Ectodermal cell (in vitro differentiated cells): ENCODE measurements at regions not wholly inside any gene's neighbourhood (a gene's known extent, or its start where the extent isn't known, plus 50 kb on each side); places are given as distances from the start of the nearest gene placed in this dataset.
"Not testable (repeated sequence)": the region's sequence is repeated elsewhere in the genome, so short reads cannot be mapped to it uniquely, and the experiment has no call there.

Experiments
- H3K27ac ChIP-seq: 2 replicates; pipeline ENCODE4 v1.7.0; 2013; ENCODE audit warnings: mild to moderate bottlenecking, low read depth, low read length; ENCODE audit not compliant: insufficient read depth, poor library complexity, severe bottlenecking
- H3K27me3 ChIP-seq: 2 replicates; pipeline ENCODE4 v1.7.0; 2013; ENCODE audit warnings: mild to moderate bottlenecking, low read length; ENCODE audit not compliant: insufficient read depth, control insufficient read depth, poor library complexity, severe bottlenecking
- H3K36me3 ChIP-seq: one replicate; pipeline ENCODE4 v1.7.0; 2013; ENCODE audit warnings: low read length; ENCODE audit not compliant: control insufficient read depth, insufficient read depth
- H3K4me1 ChIP-seq: one replicate; pipeline ENCODE4 v1.7.0; 2013; ENCODE audit warnings: low read length; ENCODE audit not compliant: control insufficient read depth, insufficient read depth
- H3K4me3 ChIP-seq: 2 replicates; pipeline ENCODE4 v1.7.0; 2013; ENCODE audit warnings: low read depth, low read length, control low read depth; ENCODE audit not compliant: insufficient read depth
- H3K9me3 ChIP-seq: 2 replicates; pipeline ENCODE4 v1.7.0; 2013; ENCODE audit warnings: mild to moderate bottlenecking, low read length, moderate library complexity; ENCODE audit not compliant: control insufficient read depth
- WGBS, 2 experiments: methylation state at CpG; one replicate each; pipeline ENCODE4 v1.1.7; 2013; ENCODE audit warnings: missing lambda C conversion rate in 2 of 2; 5-methylcytosine and 5-hydroxymethylcytosine counted together

- not testable (repeated sequence) for H3K9me3 ChIP-seq, H3K4me3 ChIP-seq
- WGBS, 2 experiments: 78 to 83% methylated on average over 4 to 5 of the region's 5 CpGs
Observed at GRCh38 chr12:25341877-25342276, 91.1 kb upstream of the KRAS start.

GRCh38 chr12:25337916-25338315, 87.2 kb upstream of the KRAS start:
- Histone ChIP-seq H3K4me1 (no peaks in the 10 kb centered on the region), H3K4me3 (no peak overlapping the region), H3K27me3 (no peaks in the 10 kb centered on the region), H3K27ac (no peak overlapping the region), H3K9me3 (no peaks in the 10 kb centered on the region), H3K36me3 (no peaks in the 10 kb centered on the region)
- 95 to 100% methylated on average over 3 of the region's 3 CpGs for WGBS, 2 experiments

More at GRCh38 chr12:25341877-25342276, 91.1 kb upstream of the KRAS start:
- H3K36me3 ChIP-seq, H3K4me1 ChIP-seq, H3K27ac ChIP-seq, H3K27me3 ChIP-seq: not testable (repeated sequence)

GRCh38 chr12:25332143-25332542, 81.4 kb upstream of the KRAS start:
- H3K4me3 ChIP-seq: no peak overlapping the region
- H3K4me1 ChIP-seq: no peaks in the 10 kb centered on the region
- H3K27ac ChIP-seq: no peak overlapping the region
- no peaks in the 10 kb centered on the region for H3K36me3 ChIP-seq
- H3K27me3 ChIP-seq: no peaks in the 10 kb centered on the region
- no peaks in the 10 kb centered on the region for H3K9me3 ChIP-seq
- 85 to 93% methylated on average over 2 to 3 of the region's 3 CpGs for WGBS, 2 experiments

GRCh38 chr12:25328072-25328712, 77.5 kb upstream of the KRAS start:
- Histone ChIP-seq H3K27ac (no peak overlapping the region), H3K4me1 (no peaks in the 10 kb centered on the region), H3K27me3 (no peaks in the 10 kb centered on the region), H3K9me3 (no peaks in the 10 kb centered on the region), H3K4me3 (no peak overlapping the region), H3K36me3 (no peaks in the 10 kb centered on the region)
- WGBS, 2 experiments: 76 to 80% methylated on average over 5 of the region's 5 CpGs

GRCh38 chr12:25327321-25327720, 76.6 kb upstream of the KRAS start:
- no peaks in the 10 kb centered on the region for H3K9me3 ChIP-seq
- 73 to 86% methylated on average over 3 to 4 of the region's 4 CpGs for WGBS, 2 experiments
- no peak overlapping the region for H3K27ac ChIP-seq
- H3K4me3 ChIP-seq: no peak overlapping the region
- H3K36me3 ChIP-seq: no peaks in the 10 kb centered on the region
- no peaks in the 10 kb centered on the region for H3K4me1 ChIP-seq
- H3K27me3 ChIP-seq: no peaks in the 10 kb centered on the region

GRCh38 chr12:25326326-25326725, 75.6 kb upstream of the KRAS start:
- H3K27ac ChIP-seq: no peak overlapping the region
- WGBS, 2 experiments: 91 to 100% methylated on average over 1 to 2 of the region's 2 CpGs
- H3K4me1 ChIP-seq: no peaks in the 10 kb centered on the region
- H3K36me3 ChIP-seq: no peaks in the 10 kb centered on the region
- H3K4me3 ChIP-seq: no peak overlapping the region
- H3K27me3 ChIP-seq: no peaks in the 10 kb centered on the region
- H3K9me3 ChIP-seq: no peaks in the 10 kb centered on the region

- no peak overlapping the region for H3K27ac ChIP-seq
- no peaks in the 10 kb centered on the region for H3K4me1 ChIP-seq
- H3K27me3 ChIP-seq: no peaks in the 10 kb centered on the region
- H3K9me3 ChIP-seq: no peaks in the 10 kb centered on the region
- 95 to 100% methylated on average over 1 to 2 of the region's 2 CpGs for WGBS, 2 experiments
- no peaks in the 10 kb centered on the region for H3K36me3 ChIP-seq
- no peak overlapping the region for H3K4me3 ChIP-seq
Observed at GRCh38 chr12:25324861-25325260, 74.1 kb upstream of the KRAS start.

- Histone ChIP-seq H3K4me3 (no peak overlapping the region), H3K27ac (no peak overlapping the region), H3K27me3 (no peaks in the 10 kb centered on the region), H3K9me3 (no peaks in the 10 kb centered on the region), H3K36me3 (no peaks in the 10 kb centered on the region), H3K4me1 (no peaks in the 10 kb centered on the region)
- 88 to 100% methylated on average over 2 of the region's 2 CpGs for WGBS, 2 experiments
Observed at GRCh38 chr12:25323581-25323982, 72.9 kb upstream of the KRAS start.

GRCh38 chr12:25322918-25323531, 72.3 kb upstream of the KRAS start:
- WGBS, 2 experiments: 60 to 83% methylated on average over 1 of the region's 3 CpGs
- no peaks in the 10 kb centered on the region for H3K9me3 ChIP-seq
- no peak overlapping the region for H3K4me3 ChIP-seq

GRCh38 chr12:25322351-25322750, 71.6 kb upstream of the KRAS start:
- Histone ChIP-seq H3K4me1 (no peaks in the 10 kb centered on the region), H3K9me3 (no peaks in the 10 kb centered on the region), H3K27me3 (no peaks in the 10 kb centered on the region), H3K36me3 (no peaks in the 10 kb centered on the region), H3K27ac (no peak overlapping the region), H3K4me3 (no peak overlapping the region)
- 87 to 90% methylated on average over 1 of the region's 1 CpG for WGBS, 2 experiments

More at GRCh38 chr12:25322918-25323531, 72.3 kb upstream of the KRAS start:
- H3K27me3 ChIP-seq: no peaks in the 10 kb centered on the region
- H3K36me3 ChIP-seq: no peaks in the 10 kb centered on the region
- H3K27ac ChIP-seq: no peak overlapping the region
- H3K4me1 ChIP-seq: no peaks in the 10 kb centered on the region
